Thyroid gland (tissue), 4 donors: ENCODE measurements at regions not wholly inside any gene's neighbourhood (a gene's known extent, or its start where the extent isn't known, plus 50 kb on each side); places are given as distances from the start of the nearest gene placed in this dataset.

Experiments used
- DNase-seq, 2 donors: peaks; one replicate each; pipeline ENCODE4 v3.0.0-alpha.2; 2019
- H3K27ac ChIP-seq, 3 donors: fragments of 200-600 bp; sonication (generic); 1 replicate in 2 of 3; 2 replicates in 1 of 3; pipeline ENCODE4 v1.5.1; 2016 to 2019; ENCODE audit warnings: mild to moderate bottlenecking in 1 of 3, moderate library complexity in 1 of 3
- H3K27me3 ChIP-seq: fragments of 200-600 bp; sonication (generic); one replicate; pipeline ENCODE4 v1.5.1; 2019
- H3K36me3 ChIP-seq, 2 donors: fragments of 200-600 bp; sonication (generic); one replicate each; pipeline ENCODE4 v1.5.1; 2016 to 2019
- H3K4me1 ChIP-seq, 2 donors: fragments of 200-600 bp; sonication (generic); one replicate each; pipeline ENCODE4 v1.5.1; 2017 to 2019
- H3K4me3 ChIP-seq, 3 donors: fragments of 200-600 bp; sonication (generic); replicated peaks in 1 of 3; 1 replicate in 2 of 3; 2 replicates in 1 of 3; pipeline ENCODE4 v1.5.1; 2016; ENCODE audit warnings: mild to moderate bottlenecking in 1 of 3
- H3K9me3 ChIP-seq: fragments of 200-600 bp; sonication (generic); one replicate; pipeline ENCODE4 v1.5.1; 2017
- POLR2A ChIP-seq, 2 donors: fragments of 450-650 bp; IDR thresholded peaks; one replicate each; pipeline ENCODE4 v1.6.1; 2017; ENCODE audit warnings: antibody characterized with exemption in 2 of 2, mild to moderate bottlenecking in 2 of 2, moderate library complexity in 1 of 2
- WGBS, 2 donors: methylation state at CpG; one replicate each; pipeline ENCODE4 v1.1.5; 2017; 5-methylcytosine and 5-hydroxymethylcytosine counted together
- intact Hi-C: fragments of 100-400 bp; cut with DNase I; formaldehyde crosslinking; loops from one replicate; pipeline ENCODE4 v1.15.1; 2023
- TF ChIP-seq, protein P1 (sequence below), 6 experiments: fragments of 200-600 bp in 3 of 6; fragments of 450-650 bp in 3 of 6; sonication (generic) in 3 of 6; IDR thresholded peaks; one replicate each; pipeline ENCODE4 v1.5.1; 2016 to 2019; ENCODE audit warnings: antibody characterized with exemption in 6 of 6, mild to moderate bottlenecking in 2 of 6, inconsistent platforms in 1 of 6, moderate library complexity in 1 of 6

- H3K27me3 ChIP-seq = no peaks in the 10 kb centered on the region
- H3K36me3 ChIP-seq = no peaks in the 10 kb centered on the region
- TF ChIP-seq, protein P1, sequence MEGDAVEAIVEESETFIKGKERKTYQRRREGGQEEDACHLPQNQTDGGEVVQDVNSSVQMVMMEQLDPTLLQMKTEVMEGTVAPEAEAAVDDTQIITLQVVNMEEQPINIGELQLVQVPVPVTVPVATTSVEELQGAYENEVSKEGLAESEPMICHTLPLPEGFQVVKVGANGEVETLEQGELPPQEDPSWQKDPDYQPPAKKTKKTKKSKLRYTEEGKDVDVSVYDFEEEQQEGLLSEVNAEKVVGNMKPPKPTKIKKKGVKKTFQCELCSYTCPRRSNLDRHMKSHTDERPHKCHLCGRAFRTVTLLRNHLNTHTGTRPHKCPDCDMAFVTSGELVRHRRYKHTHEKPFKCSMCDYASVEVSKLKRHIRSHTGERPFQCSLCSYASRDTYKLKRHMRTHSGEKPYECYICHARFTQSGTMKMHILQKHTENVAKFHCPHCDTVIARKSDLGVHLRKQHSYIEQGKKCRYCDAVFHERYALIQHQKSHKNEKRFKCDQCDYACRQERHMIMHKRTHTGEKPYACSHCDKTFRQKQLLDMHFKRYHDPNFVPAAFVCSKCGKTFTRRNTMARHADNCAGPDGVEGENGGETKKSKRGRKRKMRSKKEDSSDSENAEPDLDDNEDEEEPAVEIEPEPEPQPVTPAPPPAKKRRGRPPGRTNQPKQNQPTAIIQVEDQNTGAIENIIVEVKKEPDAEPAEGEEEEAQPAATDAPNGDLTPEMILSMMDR (IDR thresholded peaks at IDR 0.05) = no peak
- no peak for TF ChIP-seq POLR2A (IDR thresholded peaks at IDR 0.05)
- WGBS, 2 donors = 82 to 84% methylated on average over 6 of the region's 6 CpGs
- H3K9me3 ChIP-seq = no peaks in the 10 kb centered on the region
- no peak overlapping the region for H3K4me3 ChIP-seq
- intact Hi-C loops = no loop called here
- DNase-seq = no peak
- H3K27ac ChIP-seq = no peak overlapping the region
- no peaks in the 10 kb centered on the region for H3K4me1 ChIP-seq
Measured at GRCh38 chr9:89863837-89864236, 259.0 kb downstream of the GADD45G start.

DNA sequence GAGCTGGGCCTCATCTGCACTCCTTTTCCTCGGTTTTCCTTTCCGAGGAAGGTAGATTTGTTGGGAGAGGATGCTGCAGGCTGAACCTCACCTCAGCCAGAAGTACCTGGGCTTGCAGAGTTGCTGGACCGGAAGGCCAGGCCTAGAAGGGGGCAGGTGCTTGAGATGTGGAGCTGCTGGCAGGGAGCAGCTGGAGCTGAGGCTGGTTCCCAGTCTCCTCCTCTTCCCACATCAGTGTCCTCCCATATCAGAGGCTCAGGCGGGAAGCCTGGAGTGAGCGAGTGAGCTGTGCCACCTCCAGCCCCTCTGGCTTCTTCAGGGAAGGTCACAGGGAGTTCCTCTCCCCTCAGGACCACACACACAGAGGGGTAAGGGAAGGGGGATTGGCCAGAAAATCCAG, 259.4 kb downstream of the GADD45G start:
- intact Hi-C loops = no loop called here
- no peak for TF ChIP-seq POLR2A (IDR thresholded peaks at IDR 0.05)
- TF ChIP-seq, protein P1 (IDR thresholded peaks at IDR 0.05) = no peak
- 86 to 91% methylated on average over 5 of the region's 5 CpGs for WGBS, 2 donors
- Histone ChIP-seq H3K9me3 (no peaks in the 10 kb centered on the region), H3K4me1 (no peaks in the 10 kb centered on the region), H3K4me3 (no peak overlapping the region), H3K27me3 (no peaks in the 10 kb centered on the region), H3K36me3 (no peaks in the 10 kb centered on the region), H3K27ac (no peak overlapping the region)
- DNase-seq = no peak

- intact Hi-C loops = no loop called here
- WGBS, 2 donors = 73 to 92% methylated on average over 4 of the region's 4 CpGs
Measured at GRCh38 chr9:89864731-89865130, 259.9 kb downstream of the GADD45G start.

DNA sequence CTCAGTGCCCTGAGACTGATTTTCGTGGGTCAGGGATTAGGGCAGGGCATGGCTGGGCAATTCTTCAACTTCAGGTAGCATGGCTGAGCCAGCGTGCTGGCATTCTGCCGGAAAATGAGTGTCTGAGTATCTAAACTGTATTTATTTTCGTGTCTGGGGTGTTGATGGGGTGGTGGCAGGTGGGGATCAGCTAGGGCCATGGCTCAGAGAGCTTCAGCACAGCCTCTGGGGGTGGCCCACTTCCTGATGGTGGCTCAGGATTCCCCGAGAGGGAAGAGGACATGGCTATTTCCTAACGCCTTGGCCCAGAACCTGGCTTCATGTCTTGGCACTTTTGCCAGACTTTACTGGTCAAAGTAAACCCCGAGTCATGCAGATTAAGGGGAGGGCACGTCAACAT, 260.5 kb downstream of the GADD45G start:
- Histone ChIP-seq H3K36me3 (no peaks in the 10 kb centered on the region), H3K9me3 (no peaks in the 10 kb centered on the region), H3K27ac (no peak overlapping the region), H3K4me3 (no peak overlapping the region), H3K27me3 (no peaks in the 10 kb centered on the region), H3K4me1 (no peaks in the 10 kb centered on the region)
- DNase-seq = no peak
- 86 to 89% methylated on average over 8 of the region's 8 CpGs for WGBS, 2 donors
- TF ChIP-seq, protein P1 (IDR thresholded peaks at IDR 0.05) = no peak
- no peak for TF ChIP-seq POLR2A (IDR thresholded peaks at IDR 0.05)
- intact Hi-C loops = no loop called here

More at GRCh38 chr9:89864731-89865130, 259.9 kb downstream of the GADD45G start:
- Histone ChIP-seq H3K4me3 (no peak overlapping the region), H3K27me3 (no peaks in the 10 kb centered on the region), H3K27ac (no peak overlapping the region), H3K36me3 (no peaks in the 10 kb centered on the region), H3K4me1 (no peaks in the 10 kb centered on the region), H3K9me3 (no peaks in the 10 kb centered on the region)
- no peak for TF ChIP-seq POLR2A (IDR thresholded peaks at IDR 0.05)
- TF ChIP-seq, protein P1 (IDR thresholded peaks at IDR 0.05) = no peak
- no peak for DNase-seq

DNA sequence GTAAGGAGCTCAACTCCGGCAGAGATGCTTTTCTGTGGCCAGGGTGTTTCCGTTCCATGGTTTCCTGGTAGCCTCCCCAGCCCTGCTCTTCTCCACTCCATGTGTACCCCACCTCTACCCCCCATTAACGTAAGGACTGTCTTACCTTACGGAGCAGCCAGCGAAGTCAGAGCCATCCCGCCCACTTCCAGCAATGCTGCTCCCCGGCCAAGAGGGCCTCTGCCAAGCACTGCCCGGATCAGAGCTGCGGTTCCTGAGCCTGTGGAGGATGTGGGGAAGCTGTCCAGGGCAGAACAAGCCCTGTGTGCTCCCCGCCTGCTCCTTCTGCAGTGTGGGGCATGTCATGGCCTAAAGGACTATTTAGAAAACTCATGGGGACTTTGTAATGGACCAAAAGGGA, 261.2 kb downstream of the GADD45G start:
- DNase-seq = no peak
- Histone ChIP-seq H3K9me3 (no peaks in the 10 kb centered on the region), H3K27ac (no peak overlapping the region), H3K4me1 (no peaks in the 10 kb centered on the region), H3K4me3 (no peak overlapping the region), H3K27me3 (no peaks in the 10 kb centered on the region), H3K36me3 (no peaks in the 10 kb centered on the region)
- intact Hi-C loops = no loop called here
- 93 to 99% methylated on average over 10 of the region's 10 CpGs for WGBS, 2 donors
- TF ChIP-seq, protein P1 (IDR thresholded peaks at IDR 0.05) = no peak
- TF ChIP-seq POLR2A (IDR thresholded peaks at IDR 0.05) = no peak
